ENCODE measurements at regions not wholly inside any gene's neighbourhood (a gene's known extent, or its start where the extent isn't known, plus 50 kb on each side); places are given as distances from the start of the nearest gene placed in this dataset.

- H3K36me3 Mint-ChIP-seq (ENCODE audit: insufficient read depth), result peaks cover 2% of the 10 kb centered on the region
- ATAC-seq (replicated peaks), result no peak
- H3K9me3 Mint-ChIP-seq, result peaks cover 0 to 3% of the 10 kb centered on the region in 2 donors
- no peak overlapping the region for H3K27ac Mint-ChIP-seq
- H3K27me3 Mint-ChIP-seq, result peaks cover 15 to 41% of the 10 kb centered on the region in 2 donors
- H3K4me1 Mint-ChIP-seq (ENCODE audit: low read depth in 2 of 2), result no peaks in the 10 kb centered on the region
- H3K4me3 Mint-ChIP-seq, result no peak overlapping the region
- DNase-seq, result no peak
Measured at GRCh38 chr10:128417826-128418225, 291.6 kb upstream of the MKI67 start.

- peaks cover 0 to 3% of the 10 kb centered on the region in 2 donors for H3K9me3 Mint-ChIP-seq
- no peak overlapping the region for H3K4me3 Mint-ChIP-seq
Measured at GRCh38 chr10:128418819-128419218, 292.6 kb upstream of the MKI67 start.

GRCh38 chr10:128419466-128420019 lies 293.3 kb upstream of the MKI67 start:
- no peaks in the 10 kb centered on the region for H3K4me1 Mint-ChIP-seq (ENCODE audit: low read depth in 2 of 2)
- no peak overlapping the region for H3K27ac Mint-ChIP-seq
- H3K4me3 Mint-ChIP-seq, result no peak overlapping the region
- peaks cover 0 to 3% of the 10 kb centered on the region in 2 donors for H3K9me3 Mint-ChIP-seq
- DNase-seq (no peak), ATAC-seq (replicated peaks) (no peak)
- H3K27me3 Mint-ChIP-seq, result peaks cover 11 to 28% of the 10 kb centered on the region in 2 donors
- peaks cover 2% of the 10 kb centered on the region for H3K36me3 Mint-ChIP-seq (ENCODE audit: insufficient read depth)

More at GRCh38 chr10:128418819-128419218, 292.6 kb upstream of the MKI67 start:
- H3K4me1 Mint-ChIP-seq (ENCODE audit: low read depth in 2 of 2), result no peaks in the 10 kb centered on the region
- peaks cover 2% of the 10 kb centered on the region for H3K36me3 Mint-ChIP-seq (ENCODE audit: insufficient read depth)
- DNase-seq (no peak), ATAC-seq (replicated peaks) (no peak)
- peaks cover 15 to 33% of the 10 kb centered on the region in 2 donors for H3K27me3 Mint-ChIP-seq
- no peak overlapping the region for H3K27ac Mint-ChIP-seq

GRCh38 chr10:128420623-128421022 lies 294.4 kb upstream of the MKI67 start:
- Mint-ChIP-seq H3K27me3 (peaks cover 10 to 27% of the 10 kb centered on the region in 2 donors), H3K4me1 (ENCODE audit: low read depth in 2 of 2) (no peaks in the 10 kb centered on the region), H3K4me3 (no peak overlapping the region), H3K36me3 (ENCODE audit: insufficient read depth) (peaks cover 2% of the 10 kb centered on the region), H3K9me3 (peaks cover 3 to 9% of the 10 kb centered on the region in 2 donors), H3K27ac (no peak overlapping the region)
- ATAC-seq (replicated peaks) (no peak), DNase-seq (no peak)

- Mint-ChIP-seq H3K9me3 (peaks cover 3 to 11% of the 10 kb centered on the region in 2 donors), H3K27me3 (peaks cover 10 to 31% of the 10 kb centered on the region in 2 donors), H3K27ac (no peak overlapping the region), H3K36me3 (ENCODE audit: insufficient read depth) (peaks cover 2% of the 10 kb centered on the region), H3K4me3 (no peak overlapping the region), H3K4me1 (ENCODE audit: low read depth in 2 of 2) (no peaks in the 10 kb centered on the region)
- no peak for DNase-seq
- ATAC-seq (replicated peaks), result no peak
Measured at GRCh38 chr10:128421371-128422160, 295.3 kb upstream of the MKI67 start.

- Mint-ChIP-seq H3K4me3 (no peak overlapping the region), H3K27ac (no peak overlapping the region), H3K27me3 (peaks cover 10 to 36% of the 10 kb centered on the region in 2 donors), H3K4me1 (ENCODE audit: low read depth in 2 of 2) (no peaks in the 10 kb centered on the region), H3K36me3 (ENCODE audit: insufficient read depth) (peaks cover 2% of the 10 kb centered on the region), H3K9me3 (peaks cover 3 to 14% of the 10 kb centered on the region in 2 donors)
- DNase-seq (no peak), ATAC-seq (replicated peaks) (no peak)
Measured at GRCh38 chr10:128422190-128422589, 296.0 kb upstream of the MKI67 start.

- peaks cover 2% of the 10 kb centered on the region for H3K36me3 Mint-ChIP-seq (ENCODE audit: insufficient read depth)
- H3K4me1 Mint-ChIP-seq (ENCODE audit: low read depth in 2 of 2), result no peaks in the 10 kb centered on the region
- DNase-seq (no peak), ATAC-seq (replicated peaks) (no peak)
- no peak overlapping the region for H3K4me3 Mint-ChIP-seq
- H3K27me3 Mint-ChIP-seq, result peaks cover 10 to 41% of the 10 kb centered on the region in 2 donors
- no peak overlapping the region for H3K27ac Mint-ChIP-seq
- peaks cover 3 to 18% of the 10 kb centered on the region in 2 donors for H3K9me3 Mint-ChIP-seq
Measured at GRCh38 chr10:128422999-128423398, 296.8 kb upstream of the MKI67 start.

- H3K36me3 Mint-ChIP-seq (ENCODE audit: insufficient read depth), result no peaks in the 10 kb centered on the region
- H3K4me1 Mint-ChIP-seq (ENCODE audit: low read depth in 2 of 2), result no peaks in the 10 kb centered on the region
- DNase-seq (no peak), ATAC-seq (replicated peaks) (no peak)
- H3K4me3 Mint-ChIP-seq, result no peak overlapping the region
- peaks cover 0 to 18% of the 10 kb centered on the region in 2 donors for H3K9me3 Mint-ChIP-seq
- H3K27me3 Mint-ChIP-seq, result peaks cover 0 to 32% of the 10 kb centered on the region in 2 donors
- no peak overlapping the region for H3K27ac Mint-ChIP-seq
Measured at GRCh38 chr10:128429321-128429720, 303.1 kb upstream of the MKI67 start.

- ATAC-seq (replicated peaks) (no peak), DNase-seq (no peak)
- H3K4me1 Mint-ChIP-seq (ENCODE audit: low read depth in 2 of 2), result no peaks in the 10 kb centered on the region
- H3K27ac Mint-ChIP-seq, result no peak overlapping the region
- no peaks in the 10 kb centered on the region for H3K36me3 Mint-ChIP-seq (ENCODE audit: insufficient read depth)
- no peak overlapping the region for H3K4me3 Mint-ChIP-seq
- H3K9me3 Mint-ChIP-seq, result peaks cover 0 to 15% of the 10 kb centered on the region in 2 donors
- H3K27me3 Mint-ChIP-seq, result peaks cover 0 to 34% of the 10 kb centered on the region in 2 donors
Measured at GRCh38 chr10:128429835-128430513, 303.8 kb upstream of the MKI67 start.

- no peak for ATAC-seq (replicated peaks)
- H3K4me1 Mint-ChIP-seq (ENCODE audit: low read depth in 2 of 2), result no peaks in the 10 kb centered on the region
- peaks cover 0 to 35% of the 10 kb centered on the region in 2 donors for H3K27me3 Mint-ChIP-seq
- H3K9me3 Mint-ChIP-seq, result peaks cover 0 to 7% of the 10 kb centered on the region in 2 donors
- H3K36me3 Mint-ChIP-seq (ENCODE audit: insufficient read depth), result no peaks in the 10 kb centered on the region
- no peak overlapping the region for H3K4me3 Mint-ChIP-seq
- no peak overlapping the region for H3K27ac Mint-ChIP-seq
- no peak for DNase-seq
Measured at GRCh38 chr10:128431083-128431482, 304.9 kb upstream of the MKI67 start.

- H3K27me3 Mint-ChIP-seq, result peaks cover 0 to 39% of the 10 kb centered on the region in 2 donors
- peaks cover 0 to 7% of the 10 kb centered on the region in 2 donors for H3K9me3 Mint-ChIP-seq
- no peak for DNase-seq
- H3K4me3 Mint-ChIP-seq, result no peak overlapping the region
- H3K36me3 Mint-ChIP-seq (ENCODE audit: insufficient read depth), result no peaks in the 10 kb centered on the region
- no peak overlapping the region for H3K27ac Mint-ChIP-seq
- no peak for ATAC-seq (replicated peaks)
- H3K4me1 Mint-ChIP-seq (ENCODE audit: low read depth in 2 of 2), result no peaks in the 10 kb centered on the region
Measured at GRCh38 chr10:128431506-128431905, 305.3 kb upstream of the MKI67 start.

- Mint-ChIP-seq H3K4me3 (no peak overlapping the region), H3K4me1 (ENCODE audit: low read depth in 2 of 2) (no peaks in the 10 kb centered on the region), H3K9me3 (peaks cover 0 to 6% of the 10 kb centered on the region in 2 donors), H3K27ac (no peak overlapping the region), H3K36me3 (ENCODE audit: insufficient read depth) (no peaks in the 10 kb centered on the region), H3K27me3 (peaks cover 0 to 41% of the 10 kb centered on the region in 2 donors)
- DNase-seq, result no peak
- ATAC-seq (replicated peaks), result no peak
Measured at GRCh38 chr10:128432011-128432410, 305.8 kb upstream of the MKI67 start.

GRCh38 chr10:128432423-128432822 lies 306.2 kb upstream of the MKI67 start:
- Mint-ChIP-seq H3K4me3 (no peak overlapping the region), H3K36me3 (ENCODE audit: insufficient read depth) (no peaks in the 10 kb centered on the region), H3K27ac (no peak overlapping the region), H3K4me1 (ENCODE audit: low read depth in 2 of 2) (no peaks in the 10 kb centered on the region), H3K9me3 (peaks cover 0 to 2% of the 10 kb centered on the region in 2 donors), H3K27me3 (peaks cover 0 to 38% of the 10 kb centered on the region in 2 donors)
- DNase-seq (no peak), ATAC-seq (replicated peaks) (no peak)

All from effector memory CD8-positive, alpha-beta T cell (primary cell).